T-helper 2 cell treated with Interferon-gamma antibody and Interleukin-4, amounts not matched to agents 100 ng/mL and 5 ng/mL, for 36 hours (primary cell): ENCODE measurements at regions not wholly inside any gene's neighbourhood (a gene's known extent, or its start where the extent isn't known, plus 50 kb on each side); places are given as distances from the start of the nearest gene placed in this dataset.

Experiments used
- intact Hi-C: fragments of 100-400 bp; cut with micrococcal nuclease; formaldehyde crosslinking; loops from one replicate; pipeline ENCODE4 v1.15.1; 2023

DNA sequence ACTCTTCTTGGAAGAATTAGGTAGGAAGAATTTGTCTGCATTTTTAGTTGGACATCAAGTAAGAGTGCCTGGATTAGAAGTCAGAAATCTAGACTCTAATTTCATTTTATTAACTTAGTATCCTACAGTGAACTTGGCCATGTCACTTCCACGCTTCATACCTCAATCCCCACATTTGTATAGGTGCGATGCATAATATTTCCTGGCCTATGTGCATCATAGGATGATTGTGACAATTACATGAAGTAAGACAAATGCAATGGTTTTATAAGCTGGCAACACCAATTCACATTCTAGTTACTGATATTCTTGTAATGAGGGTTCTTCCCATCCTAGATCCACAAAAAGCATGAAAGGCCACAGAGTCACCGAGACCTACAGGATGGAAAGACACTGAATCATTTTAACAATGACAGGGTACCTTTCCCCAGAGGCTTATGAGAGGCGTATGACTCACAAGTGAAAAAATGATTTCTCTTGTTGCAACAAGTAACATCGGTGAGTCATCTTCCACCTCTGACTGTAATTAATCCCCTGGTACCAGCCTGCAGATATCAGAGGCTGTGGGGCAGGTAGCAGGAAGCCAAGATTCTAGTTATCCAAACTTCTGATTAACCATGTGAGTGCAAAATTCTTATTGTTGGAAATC lies 56.0 kb upstream of the OR5AK2 start:
- intact Hi-C loops, result no loop called here

DNA sequence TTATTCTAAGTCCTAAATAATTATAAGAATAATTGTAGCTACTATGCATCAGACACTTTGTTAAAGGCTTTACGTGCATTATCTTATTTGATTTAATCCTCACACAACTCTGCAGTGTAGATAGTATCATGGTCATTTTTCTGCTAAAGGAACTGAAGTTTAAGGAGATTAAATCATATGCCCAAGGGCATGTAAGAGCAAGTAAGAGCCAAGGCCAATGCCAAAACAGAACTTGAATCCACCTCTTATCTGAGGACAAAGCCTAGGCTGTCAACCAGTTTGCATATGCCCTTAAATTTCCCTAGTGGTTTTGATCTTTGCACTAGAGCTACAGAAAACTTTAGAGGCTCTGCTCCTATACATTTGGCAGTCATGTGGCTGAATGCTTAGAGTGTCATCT lies 65.6 kb upstream of the OR5AK2 start:
- intact Hi-C loops, result no loop called here

DNA sequence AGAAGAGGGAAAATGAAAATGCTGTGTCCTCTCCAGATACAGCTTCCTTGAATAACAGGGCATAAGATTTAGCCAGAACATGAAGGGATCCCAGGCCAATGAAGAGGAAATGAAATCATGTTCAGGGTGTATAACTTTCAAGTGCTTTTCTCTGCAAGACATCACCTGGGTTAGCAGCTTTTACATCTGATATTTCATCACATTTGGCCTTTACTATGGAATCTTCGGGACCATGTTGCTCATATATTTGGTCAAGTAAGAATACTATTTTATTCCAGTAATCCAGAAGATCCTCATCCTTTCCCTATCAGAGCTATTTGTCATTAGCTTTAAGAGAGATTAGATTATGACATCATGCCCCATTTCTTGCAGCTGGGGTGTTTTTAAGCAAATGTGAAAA lies 66.3 kb upstream of the OR5AK2 start:
- intact Hi-C loops, result no loop called here

DNA sequence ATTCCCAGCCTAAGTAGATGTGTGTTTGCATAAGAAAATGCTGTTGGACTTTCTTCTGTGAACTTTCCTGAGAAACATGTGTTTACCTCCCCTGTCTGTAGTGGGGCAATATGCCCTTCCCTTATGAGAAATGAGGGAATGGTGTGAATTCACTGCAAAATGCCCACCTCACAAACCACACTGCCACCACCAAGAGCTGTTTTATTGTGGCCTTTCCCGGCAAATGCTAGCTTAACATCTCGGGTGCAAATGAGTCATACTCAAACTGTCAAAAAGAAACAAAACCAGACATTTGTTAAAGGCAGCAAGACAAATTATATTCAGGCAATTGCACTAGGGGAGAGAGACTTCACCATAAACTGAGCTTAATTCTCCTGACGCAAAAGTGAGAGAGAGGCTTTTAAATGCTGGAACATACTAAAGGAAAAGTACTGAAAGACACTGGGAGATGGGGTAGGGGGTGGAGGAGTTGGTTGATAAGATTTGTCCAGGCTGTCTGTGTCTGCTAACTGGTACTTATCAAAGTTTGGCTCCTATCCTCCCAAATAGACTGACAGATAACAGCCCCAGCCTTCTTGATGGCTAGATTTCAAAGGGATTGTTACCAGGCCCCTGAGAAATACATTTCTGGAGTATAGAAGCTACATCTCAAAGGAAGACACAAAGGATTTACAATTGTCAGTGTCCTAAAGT lies 70.9 kb upstream of the OR5AK2 start:
- intact Hi-C loops, result no loop called here

DNA sequence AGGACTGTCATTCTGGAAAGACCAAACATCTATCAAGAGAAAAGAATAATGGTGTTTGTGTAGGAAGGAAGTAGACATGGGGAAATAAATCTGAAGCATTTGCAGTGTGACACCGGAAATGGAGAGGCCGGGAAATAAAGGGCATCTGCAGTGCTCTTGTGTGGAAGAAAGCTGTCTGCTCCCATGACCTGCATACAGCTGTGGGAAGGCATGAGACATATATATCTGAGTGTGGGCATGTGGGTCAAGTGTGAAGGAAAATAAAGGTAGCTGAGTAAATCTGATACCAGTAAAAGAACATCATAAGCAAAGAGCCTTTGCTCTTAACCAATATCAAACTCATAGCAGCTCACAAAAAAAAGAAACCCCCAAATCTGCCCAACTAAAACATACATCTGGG lies 72.1 kb upstream of the OR5AK2 start:
- intact Hi-C loops, result no loop called here

DNA sequence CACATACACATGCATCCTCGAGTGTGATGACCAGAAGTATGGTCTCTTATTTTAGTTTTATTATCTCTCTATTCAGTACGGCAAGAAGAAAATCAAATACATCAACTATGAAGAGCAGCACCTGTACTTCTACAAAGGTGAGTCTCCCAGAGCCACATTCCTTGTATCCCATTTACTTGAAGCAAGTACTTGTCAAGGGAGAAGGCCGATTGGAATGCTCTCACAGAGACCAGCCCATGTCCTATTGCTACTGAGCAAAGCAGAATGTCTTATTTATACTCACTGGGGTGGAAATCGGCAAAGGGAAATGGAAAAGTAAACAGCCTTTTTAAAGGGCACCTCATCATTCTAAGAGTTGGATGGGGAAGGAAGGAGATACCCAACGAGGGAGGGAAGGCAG lies 72.6 kb upstream of the OR5AK2 start:
- intact Hi-C loops, result no loop called here

DNA sequence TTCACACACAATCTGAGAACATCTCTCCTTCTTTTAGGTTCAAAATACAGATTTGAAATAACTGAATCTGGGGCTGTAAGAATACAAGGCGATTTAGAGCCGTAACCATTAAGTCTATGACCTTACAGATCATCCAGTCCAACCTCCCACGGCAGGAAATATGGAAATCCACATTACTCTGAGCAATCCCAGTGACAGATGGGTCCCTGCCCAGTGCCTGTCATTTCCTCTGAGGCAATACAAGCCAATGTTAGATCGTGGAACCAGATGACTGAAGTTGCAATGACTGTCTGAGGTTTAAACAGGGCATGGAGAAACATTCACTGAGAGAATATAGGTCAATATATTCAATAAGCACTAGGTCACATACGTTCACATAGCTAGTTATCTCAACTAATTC lies 77.4 kb upstream of the OR5AK2 start:
- intact Hi-C loops, result no loop called here

DNA sequence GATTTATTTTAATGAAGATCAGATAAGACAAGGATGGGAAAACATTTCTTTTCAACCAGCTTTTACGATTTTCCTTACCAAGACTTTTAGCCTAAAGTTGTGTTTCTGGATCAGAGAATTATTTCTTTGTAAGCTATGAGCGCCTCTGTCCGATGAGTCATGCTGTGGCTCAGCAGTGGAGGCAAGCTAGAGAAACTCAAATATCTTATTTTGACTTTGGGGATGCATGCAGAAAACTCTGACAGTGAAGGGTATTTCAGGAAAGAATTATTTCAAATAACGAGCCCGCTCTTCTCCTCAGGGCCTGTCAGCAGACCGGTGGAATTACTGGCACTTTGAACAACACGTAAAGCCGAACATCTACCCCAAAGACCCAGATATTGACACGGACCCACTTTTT lies 77.9 kb upstream of the OR5AK2 start:
- intact Hi-C loops, result no loop called here

DNA sequence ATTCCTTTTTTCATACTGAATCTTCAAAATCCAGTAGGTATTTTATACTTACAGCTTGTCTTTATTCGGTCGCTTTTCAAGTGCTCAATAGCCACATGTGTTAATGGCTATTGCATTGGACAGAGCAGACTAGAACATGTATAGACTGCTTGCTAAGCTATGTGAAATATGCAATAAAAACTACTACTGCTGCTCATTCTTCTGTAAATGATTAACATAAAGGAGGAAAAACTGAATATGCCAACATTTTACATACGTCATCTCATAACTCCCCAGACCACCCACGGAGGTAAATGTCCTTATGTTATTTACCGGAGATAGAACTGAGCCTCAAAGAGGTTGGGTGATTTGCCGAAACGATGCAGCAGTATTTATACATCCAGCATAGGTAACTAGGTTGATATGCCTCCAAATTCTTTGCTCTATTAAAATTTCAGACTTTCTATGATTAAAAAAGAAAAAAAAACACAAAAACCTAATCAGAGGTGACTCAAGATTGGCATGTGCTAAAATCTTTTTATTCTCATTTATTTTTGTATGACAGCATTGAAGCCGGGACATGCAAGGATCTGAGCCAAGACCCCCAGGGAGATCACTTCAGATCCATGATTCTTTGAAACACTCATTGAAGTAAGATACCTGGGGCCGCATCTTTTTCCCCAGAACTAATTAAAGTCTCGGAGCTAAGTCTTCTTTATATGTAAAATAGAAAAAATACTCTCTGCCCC lies 78.5 kb upstream of the OR5AK2 start:
- intact Hi-C loops, result no loop called here

DNA sequence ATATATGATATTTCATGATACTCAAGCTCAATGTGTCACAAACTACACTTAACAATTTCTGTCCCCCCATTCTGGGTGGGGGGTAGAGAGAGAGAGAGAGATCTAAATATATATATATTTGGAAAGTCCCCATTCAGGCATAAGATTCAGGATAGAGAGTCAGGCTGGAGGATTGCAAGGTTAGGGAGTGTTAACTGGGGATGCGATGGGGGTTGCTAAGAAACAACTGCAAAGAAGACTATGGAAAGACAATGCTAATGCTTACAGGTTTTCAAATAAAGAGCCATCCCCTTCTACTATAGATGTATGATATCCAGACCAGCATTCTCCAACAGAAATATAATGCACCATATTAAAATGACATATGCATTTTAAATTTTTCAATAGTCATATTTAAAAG lies 79.2 kb upstream of the OR5AK2 start:
- intact Hi-C loops, result no loop called here

DNA sequence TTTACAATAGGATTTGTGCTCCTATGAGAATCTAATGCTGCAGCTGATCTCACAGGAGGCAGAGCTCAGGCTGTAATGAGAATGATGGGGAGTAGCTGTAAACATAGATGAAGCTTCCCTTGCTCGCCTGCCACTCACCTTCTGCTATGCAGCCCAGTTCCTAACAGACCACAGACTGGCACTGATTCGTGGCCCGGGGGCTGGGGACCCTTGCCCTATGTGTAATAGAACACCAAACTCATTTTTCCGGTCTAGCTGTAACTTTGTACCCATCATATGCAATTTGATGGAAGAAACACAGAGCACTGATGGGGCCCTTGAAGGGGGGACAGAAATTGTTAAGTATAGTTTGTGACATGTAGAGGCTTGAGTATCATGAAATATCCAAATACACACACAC lies 79.6 kb upstream of the OR5AK2 start:
- intact Hi-C loops, result no loop called here

DNA sequence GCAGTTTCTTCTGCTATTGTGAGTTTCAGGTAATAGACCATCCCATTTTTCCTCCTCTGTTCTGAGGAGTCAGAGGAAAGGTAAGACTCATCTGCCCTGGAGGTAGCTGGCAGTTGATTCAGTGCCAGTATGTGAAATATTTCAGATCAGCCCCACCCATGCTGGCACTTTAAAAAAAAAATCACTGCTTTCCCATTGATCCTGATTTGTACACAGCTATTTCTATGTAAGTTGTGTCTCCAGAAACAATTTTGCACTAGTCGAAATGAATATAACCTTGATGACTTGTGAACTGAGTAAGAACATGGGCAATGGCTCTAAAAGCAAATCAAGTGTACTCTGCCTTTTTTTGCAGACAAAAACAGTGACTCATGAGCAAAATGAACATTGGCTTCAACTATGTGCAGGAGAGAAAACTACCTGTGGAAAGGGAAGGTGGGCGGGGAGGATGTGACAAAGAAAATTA lies 82.0 kb upstream of the OR5AK2 start:
- intact Hi-C loops, result no loop called here

DNA sequence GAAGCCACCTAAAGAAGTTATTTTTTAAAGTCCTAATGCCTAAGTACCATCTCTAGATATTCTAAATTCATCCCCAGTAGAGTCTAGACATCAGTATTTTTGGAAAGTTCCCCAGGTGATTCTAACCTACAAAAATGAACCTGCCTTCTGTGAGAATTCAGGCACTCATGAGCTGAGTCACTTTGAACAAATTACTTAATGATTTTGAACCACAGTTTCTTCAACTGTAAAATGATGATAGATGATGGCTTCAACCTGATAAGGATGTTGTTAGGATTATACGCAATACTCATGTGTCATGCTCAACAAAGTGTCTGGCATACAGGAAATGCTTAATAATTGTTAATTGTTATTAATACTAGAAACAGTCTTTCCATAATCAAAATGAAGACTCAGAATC lies 82.8 kb upstream of the OR5AK2 start:
- intact Hi-C loops, result no loop called here

DNA sequence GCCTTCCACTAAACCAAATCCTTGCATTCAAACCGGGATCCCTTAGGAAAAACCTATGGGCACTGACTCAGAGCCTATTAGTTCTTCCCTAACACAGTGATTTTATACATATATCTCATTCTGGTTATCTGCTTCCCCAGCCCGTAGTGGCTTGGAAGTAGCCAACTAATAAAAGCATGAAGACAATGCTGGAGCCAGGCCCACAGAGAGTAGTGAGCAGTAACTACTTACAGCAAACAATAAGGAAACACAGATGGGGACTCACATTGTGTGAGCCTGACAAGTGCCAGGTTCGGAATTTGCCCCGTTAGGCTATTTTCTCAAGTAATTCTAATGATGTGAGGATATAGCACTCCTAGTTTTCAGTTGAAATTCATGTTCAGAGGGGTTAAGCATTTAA lies 83.3 kb upstream of the OR5AK2 start:
- intact Hi-C loops, result no loop called here

DNA sequence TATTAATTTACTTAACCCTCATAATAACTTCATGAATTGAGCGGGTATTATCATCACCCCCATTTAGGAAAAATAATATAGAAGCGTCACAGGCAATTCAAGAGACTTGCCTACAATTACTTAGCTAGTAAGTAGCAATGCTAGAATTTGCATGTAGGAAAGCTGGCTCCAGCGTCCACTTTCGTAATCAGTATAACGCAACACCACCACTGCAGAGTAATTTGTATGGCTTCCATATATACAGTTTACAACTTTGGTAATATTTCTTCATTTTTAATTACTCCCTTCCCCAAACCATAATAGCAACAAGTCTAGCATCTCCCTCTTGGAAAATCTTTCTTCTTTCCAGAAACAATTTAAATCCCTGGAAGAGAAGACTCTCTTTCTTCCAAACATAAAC lies 89.9 kb upstream of the OR5AK2 start:
- intact Hi-C loops, result no loop called here

DNA sequence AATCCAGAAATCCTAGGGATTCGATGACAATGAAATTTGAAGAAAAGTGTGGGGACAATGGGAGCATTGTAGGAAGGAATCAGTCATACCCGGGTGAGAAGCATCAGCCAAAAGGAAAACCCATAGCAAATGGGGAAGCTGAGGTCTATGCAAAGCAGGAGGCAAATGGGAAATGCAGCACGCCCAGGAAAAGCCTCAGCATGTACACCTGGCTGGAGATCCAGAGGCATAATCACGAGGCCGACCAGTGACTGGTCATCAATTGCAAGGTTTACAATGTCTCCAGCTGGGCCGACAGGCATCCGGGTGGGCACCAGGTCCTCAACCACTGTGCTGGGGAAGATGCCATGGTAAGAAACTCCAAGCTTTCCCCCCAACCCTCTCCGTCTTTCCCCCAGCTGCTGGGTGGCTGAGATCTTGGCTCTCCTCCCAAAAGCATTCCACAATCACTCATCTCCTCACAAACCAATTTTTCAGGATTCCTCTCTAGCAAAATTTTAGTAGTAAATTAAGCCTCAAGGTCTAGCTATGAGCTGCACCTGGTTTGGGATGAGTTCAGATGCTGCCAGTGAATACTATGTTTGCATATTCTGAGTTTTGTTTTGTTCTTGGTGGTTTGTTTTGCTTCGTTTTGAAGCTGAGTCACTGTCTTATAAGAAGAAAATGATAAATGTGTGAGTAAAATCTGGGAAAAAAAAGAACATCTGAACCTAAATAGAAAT lies 98.0 kb upstream of the OR5AK2 start:
- intact Hi-C loops, result no loop called here

DNA sequence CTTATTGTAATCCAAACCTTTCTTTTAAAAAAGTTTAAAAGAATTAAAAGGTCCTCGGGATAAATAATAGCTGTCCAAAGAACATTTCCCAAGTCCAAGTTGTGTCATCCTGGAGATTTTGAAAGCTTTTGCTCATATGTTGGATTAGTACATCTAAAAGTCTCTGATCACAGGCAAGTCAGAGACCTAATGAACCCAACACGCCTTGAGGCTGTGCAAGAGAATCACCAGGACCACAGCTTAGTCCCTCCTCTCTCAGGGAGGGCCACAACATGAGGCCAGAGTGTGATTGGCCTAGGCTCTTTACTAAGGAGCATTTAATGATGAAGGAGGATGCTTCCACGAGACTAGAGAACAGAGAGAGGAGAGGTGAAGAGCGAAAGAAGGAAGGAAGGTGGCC lies 98.7 kb upstream of the OR5AK2 start:
- intact Hi-C loops, result no loop called here

DNA sequence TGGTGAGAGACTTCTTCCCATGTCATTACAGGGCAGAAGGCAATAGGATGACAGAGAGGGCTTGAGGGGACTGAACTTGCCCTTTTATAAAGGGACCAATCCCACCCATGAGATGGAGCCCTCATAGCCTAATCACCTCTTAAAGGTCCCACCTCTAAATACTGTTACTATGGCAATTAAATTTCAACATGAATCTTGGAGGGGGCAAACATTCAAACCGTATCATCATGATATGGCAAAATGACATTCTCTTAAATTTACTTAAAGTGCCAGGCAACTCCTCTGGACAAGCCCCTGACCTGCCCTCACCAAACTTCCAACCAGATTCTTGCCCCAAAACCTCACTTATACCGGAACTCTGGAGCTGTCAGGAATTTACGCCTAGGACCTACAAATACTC lies 100.8 kb upstream of the OR5AK2 start:
- intact Hi-C loops, result no loop called here

DNA sequence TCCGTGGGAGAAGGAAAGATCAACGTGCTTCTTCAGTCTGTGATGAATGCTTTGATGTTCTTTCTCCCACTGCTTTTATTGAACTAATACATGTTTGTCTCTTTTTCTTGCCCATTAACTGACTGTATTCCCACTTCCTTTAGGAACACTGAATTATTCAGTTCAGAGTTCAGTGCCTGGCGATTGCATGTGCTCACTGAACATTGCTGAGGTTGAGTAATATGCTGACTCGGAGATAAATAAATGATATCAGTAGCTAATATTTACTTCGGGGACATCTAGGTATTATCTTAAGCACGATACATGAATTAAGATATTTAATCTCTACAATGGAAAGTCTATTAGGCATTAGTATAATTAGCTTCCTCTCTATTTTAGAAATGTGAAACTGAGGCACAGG lies 102.3 kb upstream of the OR5AK2 start:
- intact Hi-C loops, result no loop called here

DNA sequence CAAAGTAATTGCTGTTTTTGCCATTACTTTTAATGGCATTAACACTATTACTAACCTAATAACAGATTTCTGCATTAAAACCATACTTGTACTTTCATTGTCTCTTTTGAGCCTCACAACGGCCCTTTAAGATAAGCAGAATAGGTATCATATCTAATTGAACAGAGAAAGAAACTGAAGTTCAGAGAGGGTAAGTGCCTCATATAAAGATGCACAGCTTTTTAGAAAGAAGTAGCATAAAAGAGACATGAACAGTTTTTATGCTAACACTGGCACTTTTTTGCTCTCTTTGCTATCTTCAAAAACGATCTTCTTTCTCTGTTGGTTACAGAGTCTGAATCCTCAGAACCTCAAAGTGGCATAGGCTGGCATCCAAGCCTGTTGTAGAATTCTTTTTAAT lies 102.9 kb upstream of the OR5AK2 start:
- intact Hi-C loops, result no loop called here

DNA sequence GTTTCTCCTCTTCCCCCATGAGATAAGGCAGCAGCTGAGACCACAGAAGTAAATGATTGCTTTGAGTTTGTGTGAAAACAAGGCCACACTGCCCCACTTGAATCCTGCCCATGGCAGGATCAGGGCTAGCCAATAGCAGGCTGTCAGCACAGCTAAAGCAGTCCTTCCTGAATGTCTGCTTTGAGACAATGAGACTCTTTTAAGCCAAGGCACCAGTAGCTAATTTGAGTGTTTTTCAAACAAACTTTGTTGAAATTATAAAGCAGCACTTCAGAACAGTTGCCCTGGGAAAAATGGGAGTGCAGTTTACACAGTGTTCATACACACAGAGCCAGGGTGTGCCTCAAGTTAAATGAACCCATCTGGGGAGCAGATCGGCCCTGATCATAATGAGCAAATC lies 103.5 kb upstream of the OR5AK2 start:
- intact Hi-C loops, result no loop called here

DNA sequence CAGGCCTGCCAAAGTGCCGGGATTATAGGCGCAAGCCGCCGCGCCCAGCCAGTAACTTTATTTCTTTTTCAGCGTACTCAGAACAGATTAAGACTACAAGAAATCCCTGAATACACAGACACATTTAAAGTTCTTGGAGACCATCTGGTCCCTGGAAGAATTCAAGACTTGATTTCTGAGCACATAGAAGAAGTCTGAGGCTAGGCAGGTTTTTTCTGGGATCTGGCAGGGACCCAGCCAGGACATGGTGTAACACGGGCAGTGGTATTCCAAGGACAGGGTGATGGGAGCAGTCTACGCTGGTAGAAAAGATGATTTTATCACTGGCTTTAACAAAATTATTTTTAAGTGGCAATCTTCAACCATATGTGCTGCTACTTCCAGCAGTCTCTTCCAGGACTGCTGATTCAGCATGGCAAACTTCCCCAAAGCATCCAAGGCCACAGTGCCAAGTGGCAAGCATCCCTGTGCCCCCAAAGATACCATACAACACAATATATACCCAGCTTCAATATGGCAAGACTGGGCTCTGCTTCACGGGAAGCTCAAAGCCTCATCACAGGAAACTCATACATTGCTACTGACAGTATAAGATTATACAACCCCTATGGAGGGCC lies 105.2 kb upstream of the OR5AK2 start:
- intact Hi-C loops, result no loop called here
